ENCODE measurements at regions not wholly inside any gene's neighbourhood (a gene's known extent, or its start where the extent isn't known, plus 50 kb on each side); places are given as distances from the start of the nearest gene placed in this dataset.
A peak's percentile ranks its signal among the peaks of the same experiment; 100 is the strongest.
"Not testable (repeated sequence)": the region's sequence is repeated elsewhere in the genome, so short reads cannot be mapped to it uniquely, and the experiment has no call there.

GRCh38 chr1:222905151-222905550 lies 90.3 kb downstream of the DISP1 start:
- Mint-ChIP-seq H3K27ac (no peak overlapping the region), H3K4me3 (no peak overlapping the region), H3K4me1 (no peaks in the 10 kb centered on the region), H3K36me3 (peaks cover 8% of the 10 kb centered on the region), H3K9me3 (peaks cover 7% of the 10 kb centered on the region), H3K27me3 (ENCODE audit: insufficient read depth, low read depth) (no peaks in the 10 kb centered on the region)
- no peaks in the 10 kb centered on the region for H3K9me3 ChIP-seq (ENCODE audit: low read depth)
- no peak overlapping the region for H3K4me3 ChIP-seq
- no peak overlapping the region for H3K27ac ChIP-seq
- DNase-seq (ENCODE audit: low spot score) = no peak
- H3K4me1 ChIP-seq = no peaks in the 10 kb centered on the region
- H3K27me3 ChIP-seq = no peaks in the 10 kb centered on the region
- no peaks in the 10 kb centered on the region for H3F3A ChIP-seq (ENCODE audit: low read depth)
- no peaks in the 10 kb centered on the region for H3K79me2 ChIP-seq (ENCODE audit: low read depth)
- H2AFZ ChIP-seq (replicated peaks) = no peak overlapping the region
- H3K36me3 ChIP-seq = no peaks in the 10 kb centered on the region
- no peaks in the 10 kb centered on the region for H4K20me1 ChIP-seq (ENCODE audit: low read depth)
- H3K4me2 ChIP-seq = no peak overlapping the region
- no peak overlapping the region for H3K9ac ChIP-seq
- TF ChIP-seq EZH2 (IDR thresholded peaks at IDR 0.05) (no peak), EZH2phosphoT487 (IDR thresholded peaks at IDR 0.05) (no peak), CTCF (IDR thresholded peaks at IDR 0.05) (no peak)

- not testable (repeated sequence) for H3K4me1 ChIP-seq; H3K36me3 ChIP-seq; H3K9me3 ChIP-seq (ENCODE audit: low read depth); DNase-seq (ENCODE audit: low spot score); H3F3A ChIP-seq (ENCODE audit: low read depth); H3K36me3 Mint-ChIP-seq; H3K27me3 Mint-ChIP-seq (ENCODE audit: insufficient read depth, low read depth); H2AFZ ChIP-seq (replicated peaks); H3K27ac ChIP-seq; H3K27me3 ChIP-seq; H3K4me2 ChIP-seq; H3K79me2 ChIP-seq (ENCODE audit: low read depth); H3K27ac Mint-ChIP-seq; H3K4me3 ChIP-seq; H3K9me3 Mint-ChIP-seq; H3K4me1 Mint-ChIP-seq; H3K9ac ChIP-seq; H4K20me1 ChIP-seq (ENCODE audit: low read depth); H3K4me3 Mint-ChIP-seq
- TF ChIP-seq CTCF (IDR thresholded peaks at IDR 0.05) = peak; percentile 16
Observed at GRCh38 chr1:222906271-222906739, 91.5 kb downstream of the DISP1 start.

- Histone ChIP-seq H3K79me2 (ENCODE audit: low read depth) (no peaks in the 10 kb centered on the region), H3K27me3 (no peaks in the 10 kb centered on the region), H4K20me1 (ENCODE audit: low read depth) (no peaks in the 10 kb centered on the region), H3K4me3 (no peak overlapping the region), H3K9me3 (ENCODE audit: low read depth) (no peaks in the 10 kb centered on the region), H3K4me2 (no peak overlapping the region), H3F3A (ENCODE audit: low read depth) (no peaks in the 10 kb centered on the region), H2AFZ (replicated peaks) (no peak overlapping the region), H3K9ac (no peak overlapping the region), H3K4me1 (no peaks in the 10 kb centered on the region), H3K36me3 (no peaks in the 10 kb centered on the region), H3K27ac (no peak overlapping the region)
- Mint-ChIP-seq H3K36me3 (peaks cover 2% of the 10 kb centered on the region), H3K27ac (no peak overlapping the region), H3K4me3 (no peak overlapping the region), H3K9me3 (peaks cover 3% of the 10 kb centered on the region), H3K27me3 (ENCODE audit: insufficient read depth, low read depth) (no peaks in the 10 kb centered on the region), H3K4me1 (no peaks in the 10 kb centered on the region)
- TF ChIP-seq EZH2phosphoT487 (IDR thresholded peaks at IDR 0.05) (no peak), EZH2 (IDR thresholded peaks at IDR 0.05) (no peak), CTCF (IDR thresholded peaks at IDR 0.05) (no peak)
- DNase-seq (ENCODE audit: low spot score) = no peak
Observed at GRCh38 chr1:222909586-222909985, 94.7 kb downstream of the DISP1 start.

- Mint-ChIP-seq H3K27ac (no peak overlapping the region), H3K36me3 (peaks cover 2% of the 10 kb centered on the region), H3K27me3 (ENCODE audit: insufficient read depth, low read depth) (no peaks in the 10 kb centered on the region), H3K4me3 (no peak overlapping the region), H3K4me1 (no peaks in the 10 kb centered on the region), H3K9me3 (peaks cover 6% of the 10 kb centered on the region)
- Histone ChIP-seq H3K79me2 (ENCODE audit: low read depth) (no peaks in the 10 kb centered on the region), H4K20me1 (ENCODE audit: low read depth) (no peaks in the 10 kb centered on the region), H3K4me3 (no peak overlapping the region), H3K27me3 (no peaks in the 10 kb centered on the region), H3K9me3 (ENCODE audit: low read depth) (no peaks in the 10 kb centered on the region), H2AFZ (replicated peaks) (no peak overlapping the region), H3K4me1 (no peaks in the 10 kb centered on the region), H3F3A (ENCODE audit: low read depth) (no peaks in the 10 kb centered on the region), H3K27ac (no peak overlapping the region), H3K9ac (no peak overlapping the region), H3K4me2 (no peak overlapping the region), H3K36me3 (no peaks in the 10 kb centered on the region)
- TF ChIP-seq EZH2 (IDR thresholded peaks at IDR 0.05) = no peak
- TF ChIP-seq CTCF (IDR thresholded peaks at IDR 0.05) = no peak
- no peak for TF ChIP-seq EZH2phosphoT487 (IDR thresholded peaks at IDR 0.05)
- DNase-seq (ENCODE audit: low spot score) = no peak
Observed at GRCh38 chr1:222910699-222911098, 95.9 kb downstream of the DISP1 start.

Measured in neural progenitor cell (in vitro differentiated cells).